ENCODE measurements at regions not wholly inside any gene's neighbourhood (a gene's known extent, or its start where the extent isn't known, plus 50 kb on each side); places are given as distances from the start of the nearest gene placed in this dataset.

- DNase-seq = no peak
These were observed 195.7 kb upstream of the CELF2 start for GRCh38 chr10:10821926-10822325.

GRCh38 chr10:10824591-10825148 is 193.0 kb upstream of the CELF2 start:
- DNase-seq = no peak

GRCh38 chr10:10826125-10826524 is 191.5 kb upstream of the CELF2 start:
- DNase-seq = no peak

- no peak for DNase-seq
These were observed 189.0 kb upstream of the CELF2 start for GRCh38 chr10:10828623-10829022.

- no peak for DNase-seq
These were observed 188.1 kb upstream of the CELF2 start for GRCh38 chr10:10829576-10829975.

GRCh38 chr10:10830293-10830986 is 187.2 kb upstream of the CELF2 start:
- DNase-seq = no peak

GRCh38 chr10:10831085-10831484 is 186.6 kb upstream of the CELF2 start:
- DNase-seq = no peak

GRCh38 chr10:10833955-10834354 is 183.7 kb upstream of the CELF2 start:
- no peak for DNase-seq

GRCh38 chr10:10844251-10844650 is 173.4 kb upstream of the CELF2 start:
- DNase-seq = no peak

GRCh38 chr10:10845185-10845584 is 172.5 kb upstream of the CELF2 start:
- DNase-seq = no peak

GRCh38 chr10:10845826-10846503 is 171.7 kb upstream of the CELF2 start:
- DNase-seq = no peak

GRCh38 chr10:10846504-10846900 is 171.2 kb upstream of the CELF2 start:
- no peak for DNase-seq

- DNase-seq = no peak
These were observed 170.3 kb upstream of the CELF2 start for GRCh38 chr10:10847387-10847786.

GRCh38 chr10:10848488-10849111 is 169.1 kb upstream of the CELF2 start:
- DNase-seq = no peak

GRCh38 chr10:10849306-10849705 is 168.4 kb upstream of the CELF2 start:
- no peak for DNase-seq

GRCh38 chr10:10850214-10850613 is 167.5 kb upstream of the CELF2 start:
- no peak for DNase-seq

- no peak for DNase-seq
These were observed 165.2 kb upstream of the CELF2 start for GRCh38 chr10:10852464-10852863.

- DNase-seq = no peak
These were observed 163.7 kb upstream of the CELF2 start for GRCh38 chr10:10853954-10854353.

- no peak for DNase-seq
These were observed 162.9 kb upstream of the CELF2 start for GRCh38 chr10:10854725-10855124.

- no peak for DNase-seq
These were observed 162.5 kb upstream of the CELF2 start for GRCh38 chr10:10855151-10855581.

- no peak for DNase-seq
These were observed 157.2 kb upstream of the CELF2 start for GRCh38 chr10:10860455-10860976.

- DNase-seq = no peak
These were observed 152.4 kb upstream of the CELF2 start for GRCh38 chr10:10865303-10865702.

GRCh38 chr10:10865913-10866312 is 151.8 kb upstream of the CELF2 start:
- no peak for DNase-seq

- no peak for DNase-seq
These were observed 148.1 kb upstream of the CELF2 start for GRCh38 chr10:10869592-10869991.
